RWPE2 (cell line): ENCODE measurements at regions not wholly inside any gene's neighbourhood (a gene's known extent, or its start where the extent isn't known, plus 50 kb on each side); places are given as distances from the start of the nearest gene placed in this dataset.

Source experiments
- ATAC-seq: fragments of 200-7000 bp; cut with Tn5 transposase; 3 replicates; pipeline ENCODE4 v1.9.1; 2021; ENCODE audit warnings: low read depth
- DNase-seq: peaks from one replicate; pipeline ENCODE4 v3.0.0-alpha.2; 2020; ENCODE audit warnings: low spot score
- H3K27ac ChIP-seq: fragments of 450-650 bp; 2 replicates; pipeline ENCODE4 v1.5.1; 2017; ENCODE audit warnings: mild to moderate bottlenecking; ENCODE audit not compliant: poor library complexity, severe bottlenecking
- H3K27me3 ChIP-seq: fragments of 250-450 bp; sonication (Bioruptor Pico); 2 replicates; pipeline ENCODE4 v1.5.1; 2021; ENCODE audit warnings: mild to moderate bottlenecking, moderate library complexity; ENCODE audit not compliant: insufficient read depth, poor library complexity, severe bottlenecking
- H3K36me3 ChIP-seq: fragments of 250-450 bp; sonication (Bioruptor Pico); 2 replicates; pipeline ENCODE4 v1.5.1; 2020; ENCODE audit warnings: low read depth, mild to moderate bottlenecking, moderate library complexity
- H3K4me1 ChIP-seq: fragments of 250-450 bp; sonication (Bioruptor Pico); 2 replicates; pipeline ENCODE4 v1.5.1; 2021; ENCODE audit warnings: mild to moderate bottlenecking, moderate library complexity; ENCODE audit not compliant: insufficient read depth, poor library complexity, severe bottlenecking
- H3K4me3 ChIP-seq: fragments of 250-450 bp; sonication (Bioruptor Pico); 2 replicates; pipeline ENCODE4 v1.5.1; 2021; ENCODE audit warnings: mild to moderate bottlenecking, moderate library complexity; ENCODE audit not compliant: severe bottlenecking
- H3K9me3 ChIP-seq: fragments of 250-450 bp; sonication (Bioruptor Pico); 2 replicates; pipeline ENCODE4 v1.5.1; 2021; ENCODE audit warnings: mild to moderate bottlenecking, moderate library complexity; ENCODE audit not compliant: severe bottlenecking
- TF ChIP-seq, protein P1 (sequence below): fragments of 450-650 bp; IDR thresholded peaks from one replicate; pipeline ENCODE4 v1.5.1; 2017; ENCODE audit warnings: mild to moderate bottlenecking, moderate library complexity; ENCODE audit not compliant: poor library complexity, severe bottlenecking

DNA sequence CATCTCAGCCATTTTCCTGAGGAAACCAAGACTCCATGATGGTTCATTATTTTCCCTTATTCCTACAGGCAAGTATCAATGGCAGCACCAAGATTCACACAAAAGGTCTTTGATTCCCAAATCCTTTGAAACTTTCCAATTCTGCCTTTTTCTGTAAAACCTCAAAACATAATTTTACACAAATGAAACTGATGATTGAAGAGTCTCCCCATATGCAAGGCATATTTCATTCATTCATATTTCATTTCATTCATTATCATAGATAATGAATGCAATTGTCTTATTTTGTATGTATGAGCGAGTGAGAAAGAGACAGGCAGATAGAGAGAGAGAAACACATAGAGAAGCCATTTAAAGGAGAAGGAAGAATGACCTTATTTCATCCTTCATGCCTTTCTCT lies 172.8 kb downstream of the BTG1 start:
- Histone ChIP-seq H3K27ac (no peak overlapping the region), H3K4me3 (no peak overlapping the region), H3K36me3 (no peaks in the 10 kb centered on the region), H3K27me3 (no peaks in the 10 kb centered on the region), H3K4me1 (no peaks in the 10 kb centered on the region), H3K9me3 (no peaks in the 10 kb centered on the region)
- no peak for ATAC-seq
- TF ChIP-seq, protein P1, sequence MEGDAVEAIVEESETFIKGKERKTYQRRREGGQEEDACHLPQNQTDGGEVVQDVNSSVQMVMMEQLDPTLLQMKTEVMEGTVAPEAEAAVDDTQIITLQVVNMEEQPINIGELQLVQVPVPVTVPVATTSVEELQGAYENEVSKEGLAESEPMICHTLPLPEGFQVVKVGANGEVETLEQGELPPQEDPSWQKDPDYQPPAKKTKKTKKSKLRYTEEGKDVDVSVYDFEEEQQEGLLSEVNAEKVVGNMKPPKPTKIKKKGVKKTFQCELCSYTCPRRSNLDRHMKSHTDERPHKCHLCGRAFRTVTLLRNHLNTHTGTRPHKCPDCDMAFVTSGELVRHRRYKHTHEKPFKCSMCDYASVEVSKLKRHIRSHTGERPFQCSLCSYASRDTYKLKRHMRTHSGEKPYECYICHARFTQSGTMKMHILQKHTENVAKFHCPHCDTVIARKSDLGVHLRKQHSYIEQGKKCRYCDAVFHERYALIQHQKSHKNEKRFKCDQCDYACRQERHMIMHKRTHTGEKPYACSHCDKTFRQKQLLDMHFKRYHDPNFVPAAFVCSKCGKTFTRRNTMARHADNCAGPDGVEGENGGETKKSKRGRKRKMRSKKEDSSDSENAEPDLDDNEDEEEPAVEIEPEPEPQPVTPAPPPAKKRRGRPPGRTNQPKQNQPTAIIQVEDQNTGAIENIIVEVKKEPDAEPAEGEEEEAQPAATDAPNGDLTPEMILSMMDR: no peak
- no peak for DNase-seq

DNA sequence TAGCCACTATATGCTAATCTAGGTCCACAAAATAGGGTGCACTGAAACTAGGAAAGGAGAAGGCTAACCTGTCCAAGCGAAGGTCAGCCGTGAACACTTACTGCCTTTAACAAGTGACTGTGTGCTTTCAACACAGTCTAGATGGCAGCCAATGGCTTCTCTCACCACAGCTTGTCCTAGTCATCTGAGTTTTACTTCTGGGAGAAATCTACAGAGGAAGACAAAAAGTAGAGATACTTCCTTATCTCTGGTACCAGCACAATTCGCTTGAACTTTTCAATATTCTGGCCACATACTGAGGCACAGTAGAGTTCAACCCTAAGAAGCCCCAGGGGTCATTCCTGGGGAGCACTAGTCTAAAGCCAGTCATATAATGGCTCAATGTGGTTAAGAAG lies 176.9 kb downstream of the BTG1 start:
- ATAC-seq: no peak
- no peaks in the 10 kb centered on the region for H3K4me1 ChIP-seq
- no peaks in the 10 kb centered on the region for H3K27me3 ChIP-seq
- H3K9me3 ChIP-seq: no peaks in the 10 kb centered on the region
- H3K36me3 ChIP-seq: no peaks in the 10 kb centered on the region
- DNase-seq: no peak
- TF ChIP-seq, protein P1: no peak
- H3K27ac ChIP-seq: no peak overlapping the region
- no peak overlapping the region for H3K4me3 ChIP-seq

DNA sequence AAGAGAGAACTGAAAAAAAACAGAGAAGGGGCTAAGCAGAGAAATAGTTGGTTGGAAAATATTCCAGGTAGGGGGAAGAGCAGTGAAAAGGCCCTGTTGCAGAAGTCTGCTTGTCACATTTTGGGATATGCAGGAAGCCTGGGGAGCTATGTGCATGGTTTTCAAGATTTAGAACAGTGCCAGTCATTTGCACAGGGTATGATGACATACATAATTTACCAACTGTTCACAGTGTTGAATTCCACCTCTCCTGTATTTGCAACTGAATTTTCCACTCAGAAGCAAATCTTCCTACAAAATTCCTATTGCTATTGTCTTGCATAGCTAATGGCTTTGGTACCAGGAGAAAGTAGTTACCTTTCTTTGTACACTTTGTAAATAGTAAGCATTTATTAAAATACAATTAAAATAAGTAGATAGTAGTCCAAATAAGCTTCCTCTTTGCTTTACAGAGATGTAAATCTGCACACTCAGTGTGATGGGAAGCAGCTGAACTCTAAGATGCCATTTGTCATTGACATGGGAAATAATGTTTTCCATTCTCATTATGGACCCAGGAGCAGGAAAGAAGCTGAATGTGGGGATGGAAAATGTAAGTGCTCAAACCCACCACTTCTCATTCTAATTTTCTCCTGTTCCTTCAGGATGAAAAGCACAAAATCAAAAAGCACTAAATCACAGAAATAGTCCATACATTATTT lies 177.4 kb downstream of the BTG1 start:
- TF ChIP-seq, protein P1: no peak
- Histone ChIP-seq H3K27ac (no peak overlapping the region), H3K9me3 (no peaks in the 10 kb centered on the region), H3K4me1 (no peaks in the 10 kb centered on the region), H3K27me3 (no peaks in the 10 kb centered on the region), H3K4me3 (no peak overlapping the region), H3K36me3 (no peaks in the 10 kb centered on the region)
- no peak for ATAC-seq
- no peak for DNase-seq

DNA sequence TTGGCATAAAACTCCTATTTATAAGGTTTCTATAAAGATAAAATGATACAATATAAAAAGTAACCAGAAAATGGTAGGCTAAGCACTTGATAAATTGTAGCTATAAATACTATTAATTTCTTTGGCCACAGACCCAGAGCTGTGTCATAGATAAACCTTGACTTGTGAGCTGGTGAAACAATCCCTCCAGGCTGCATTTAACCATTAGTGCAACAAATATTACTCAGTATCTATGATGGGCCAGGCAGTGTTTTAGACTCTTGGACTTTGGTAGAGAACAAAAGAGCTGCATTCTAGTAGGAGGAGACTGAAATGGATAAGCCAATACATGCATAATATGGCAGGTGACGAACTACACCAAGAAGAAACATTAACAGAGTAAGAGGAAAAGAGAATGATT lies 178.1 kb downstream of the BTG1 start:
- Histone ChIP-seq H3K4me3 (no peak overlapping the region), H3K9me3 (no peaks in the 10 kb centered on the region), H3K36me3 (no peaks in the 10 kb centered on the region), H3K27ac (no peak overlapping the region), H3K27me3 (no peaks in the 10 kb centered on the region), H3K4me1 (no peaks in the 10 kb centered on the region)
- ATAC-seq (no peak), DNase-seq (no peak)
- TF ChIP-seq, protein P1: no peak

DNA sequence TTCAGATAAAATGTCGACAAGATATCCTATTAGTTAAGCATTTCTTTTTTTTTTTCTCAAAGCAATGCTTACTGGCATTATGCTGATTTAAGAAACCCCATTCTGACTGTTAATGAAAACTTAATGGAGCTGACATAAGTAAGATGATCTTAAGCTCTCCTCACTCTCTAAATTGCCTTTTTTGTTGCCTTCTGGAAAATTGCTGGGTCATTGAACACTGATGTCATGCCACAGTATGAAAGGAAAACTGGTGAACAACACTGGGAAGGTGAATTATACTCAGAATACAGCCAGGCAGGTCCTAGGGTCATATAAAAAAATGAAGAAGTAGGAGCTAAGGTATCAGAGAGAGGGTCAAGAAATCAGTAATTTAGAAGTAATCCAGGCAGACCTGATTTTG lies 179.9 kb downstream of the BTG1 start:
- DNase-seq: no peak
- H3K27me3 ChIP-seq: no peaks in the 10 kb centered on the region
- TF ChIP-seq, protein P1: no peak
- H3K36me3 ChIP-seq: no peaks in the 10 kb centered on the region
- H3K4me3 ChIP-seq: no peak overlapping the region
- no peaks in the 10 kb centered on the region for H3K9me3 ChIP-seq
- no peak overlapping the region for H3K27ac ChIP-seq
- H3K4me1 ChIP-seq: no peaks in the 10 kb centered on the region
- ATAC-seq: no peak
